CD4-positive, alpha-beta T cell treated with Interleukin-1 beta for 1 hour (primary cell): ENCODE measurements at regions not wholly inside any gene's neighbourhood (a gene's known extent, or its start where the extent isn't known, plus 50 kb on each side); places are given as distances from the start of the nearest gene placed in this dataset.

Experiments used
- DNase-seq, 2 donors: peaks; one replicate each; pipeline ENCODE4 v3.0.0-alpha.2; 2020 to 2022

DNA sequence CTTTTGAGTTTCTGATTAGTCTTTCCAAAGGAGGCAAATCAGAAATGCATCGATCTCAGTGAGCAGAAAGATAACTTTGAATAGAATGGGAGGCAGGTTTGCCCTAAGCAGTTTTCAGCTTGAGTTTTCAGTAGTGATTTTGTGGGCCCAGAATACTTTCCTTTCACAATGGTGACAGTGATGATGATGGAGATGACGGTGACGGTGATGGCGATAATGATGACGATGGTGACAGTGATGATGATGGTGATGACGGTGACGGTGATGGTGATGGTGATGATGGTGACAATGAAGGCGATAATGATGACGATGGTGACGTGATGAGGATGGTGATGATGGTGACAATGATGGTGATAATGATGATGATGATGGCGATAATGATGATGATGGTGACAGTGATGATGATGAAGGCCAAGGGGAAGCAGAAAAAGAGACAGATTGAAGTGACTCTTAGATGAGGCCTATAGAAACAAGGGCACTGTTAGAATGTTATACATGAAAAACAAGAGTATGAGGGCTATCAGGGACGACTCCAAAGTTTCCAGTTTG, 153.4 kb upstream of the B3GAT1 start:
- no peak for DNase-seq

DNA sequence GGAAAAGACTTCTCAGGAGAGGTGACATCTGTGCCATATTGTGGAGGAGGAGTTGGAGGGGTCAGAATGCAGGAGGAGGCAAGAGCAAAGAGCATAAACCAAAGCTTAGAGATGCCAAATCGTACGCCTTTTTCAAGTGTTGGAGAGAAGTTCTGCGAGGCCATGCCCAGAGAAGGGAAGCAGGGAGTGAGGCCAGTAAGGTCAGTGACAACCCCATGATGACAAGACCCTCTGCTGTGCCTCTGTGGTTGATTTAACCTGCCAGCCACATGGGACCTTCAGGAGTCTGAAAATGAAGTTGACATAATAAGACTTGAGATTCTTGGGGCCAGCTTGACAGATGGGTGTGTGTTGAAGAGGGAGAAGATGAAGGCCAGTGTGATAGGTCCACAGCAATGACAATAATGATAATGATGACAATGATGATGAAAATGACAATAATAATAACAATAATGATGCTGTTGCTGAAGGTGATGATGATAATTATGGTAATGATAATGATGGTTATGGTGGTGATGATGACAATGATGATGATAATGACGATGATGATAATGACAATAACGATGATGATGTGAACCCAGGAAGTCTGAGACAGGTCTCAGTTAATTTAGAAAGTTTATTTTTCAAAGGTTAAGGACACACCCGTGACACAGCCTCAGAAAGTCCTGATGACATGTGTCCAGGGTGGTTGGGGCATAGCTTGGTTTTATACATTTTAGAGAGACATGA, 152.6 kb upstream of the B3GAT1 start:
- DNase-seq = no peak

DNA sequence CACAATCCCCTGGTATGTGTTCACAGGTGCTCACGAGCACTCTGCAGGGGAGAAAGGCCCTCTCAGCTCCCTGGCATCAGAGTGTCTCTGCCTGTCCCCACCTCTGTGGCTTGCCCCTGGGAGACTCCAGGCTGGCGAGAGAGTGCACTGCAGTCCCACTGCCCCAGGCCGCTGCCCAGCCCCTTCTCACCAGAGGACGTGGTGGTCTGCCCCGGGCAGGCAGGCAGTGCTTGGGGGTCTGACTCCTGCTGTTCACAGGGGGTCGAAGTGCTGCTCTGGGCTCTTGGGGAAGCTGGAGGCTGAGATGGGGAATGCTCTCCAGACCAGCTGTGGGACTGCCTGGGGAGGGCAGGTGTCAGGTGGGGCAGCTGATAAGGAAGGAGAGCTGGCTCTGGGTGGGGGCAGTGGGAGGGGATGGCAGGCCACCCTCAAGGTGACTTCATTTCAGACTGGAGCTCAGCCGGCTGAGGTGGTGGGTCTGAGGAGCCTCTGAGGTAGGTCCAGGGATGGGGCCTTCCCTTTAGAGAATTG, 151.0 kb upstream of the B3GAT1 start:
- DNase-seq = no peak

DNA sequence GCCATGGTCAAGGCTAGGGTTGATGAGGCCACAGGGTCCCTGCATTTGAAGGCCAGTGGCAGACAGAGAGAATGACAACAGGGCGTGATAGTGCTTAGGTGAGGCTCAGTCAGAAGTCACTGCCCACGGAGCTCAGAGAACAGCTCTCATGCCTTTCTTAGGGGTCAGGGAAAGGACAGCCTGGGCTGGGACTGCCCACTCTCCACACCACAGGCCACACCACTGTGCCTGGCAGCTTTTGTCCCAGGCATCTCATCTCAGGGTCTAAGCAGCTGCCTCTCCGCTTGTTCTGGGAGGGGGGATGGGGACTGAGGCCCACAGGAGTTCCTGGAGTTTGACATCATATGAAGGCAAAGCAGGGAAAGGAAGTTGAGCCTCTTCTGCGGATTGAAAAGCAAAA, 150.2 kb upstream of the B3GAT1 start:
- no peak for DNase-seq

DNA sequence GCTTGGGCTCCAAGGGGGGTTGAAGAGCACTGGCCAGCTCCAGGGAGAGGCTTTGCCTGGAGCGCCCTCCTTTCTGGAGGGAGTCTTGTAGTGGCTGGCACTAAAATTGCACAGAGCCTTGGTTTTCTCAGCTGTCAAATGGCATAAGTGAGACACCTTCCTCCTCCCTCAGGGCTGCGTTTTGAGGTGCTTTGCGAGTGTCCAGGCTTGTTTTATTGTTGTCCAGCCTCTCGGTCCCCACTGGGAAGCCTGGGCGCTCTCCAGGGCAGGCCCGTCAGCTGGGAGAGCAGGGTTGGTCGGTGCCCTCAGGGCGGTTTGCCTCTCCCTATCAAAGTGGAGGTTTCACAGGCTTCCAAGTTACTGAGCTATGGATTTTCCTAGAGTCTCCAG, 149.3 kb upstream of the B3GAT1 start:
- no peak for DNase-seq

DNA sequence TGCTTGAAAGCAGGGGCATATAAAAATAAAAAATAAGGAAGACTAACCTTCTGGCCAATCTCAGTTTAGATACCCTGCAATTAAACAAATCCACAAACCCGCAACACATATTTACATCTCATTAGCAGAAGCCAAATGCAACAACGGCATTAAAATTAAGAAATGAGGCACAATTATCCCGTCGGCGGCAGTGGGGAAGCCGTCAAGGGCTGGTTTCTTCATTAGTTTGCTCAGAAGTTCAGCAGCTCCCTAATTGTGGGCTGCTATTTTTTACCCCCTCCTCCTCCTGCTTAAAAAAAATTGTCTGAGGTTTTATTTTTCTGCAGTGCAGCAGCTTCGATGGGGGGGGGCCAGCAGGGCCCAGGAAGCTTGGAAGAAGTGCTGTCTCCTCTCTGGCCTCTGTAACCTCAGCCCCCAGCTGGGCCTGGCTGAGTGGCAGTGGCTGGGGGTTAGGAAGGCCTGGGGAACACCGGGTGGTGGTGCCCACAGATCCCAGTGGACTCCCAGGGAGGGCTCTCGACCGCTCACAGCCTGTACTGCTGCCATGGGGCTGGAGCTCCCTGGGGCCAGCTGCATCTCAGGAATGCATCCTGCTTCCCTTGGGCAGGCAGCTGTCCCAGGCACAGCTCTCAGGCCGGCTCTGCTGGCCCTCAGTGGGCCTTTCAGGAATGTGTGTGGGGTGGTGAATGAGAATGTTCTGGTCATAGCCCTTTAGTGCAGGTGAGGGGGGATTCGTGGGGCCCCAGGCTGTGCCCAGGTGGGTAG, 148.7 kb upstream of the B3GAT1 start:
- no peak for DNase-seq

DNA sequence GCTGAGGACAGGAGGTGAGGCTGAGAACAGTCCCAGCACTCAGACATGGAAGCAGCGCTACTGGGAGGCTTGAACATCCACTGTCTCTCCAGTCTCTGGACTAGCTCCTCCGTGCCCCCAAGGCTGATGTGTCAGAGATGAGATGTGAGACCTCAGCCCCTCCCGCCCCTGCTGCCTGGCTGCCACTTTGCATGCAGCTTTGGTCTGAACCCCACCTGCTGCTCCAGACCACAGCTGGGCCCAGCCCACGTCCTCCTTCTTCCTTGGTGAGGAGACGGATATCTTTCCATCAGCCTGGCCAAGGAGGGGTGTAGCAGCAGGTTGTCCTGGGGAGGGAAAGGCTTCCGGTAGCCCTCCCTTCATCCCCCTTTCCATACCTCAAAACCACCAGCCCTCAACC, 148.0 kb upstream of the B3GAT1 start:
- no peak for DNase-seq

DNA sequence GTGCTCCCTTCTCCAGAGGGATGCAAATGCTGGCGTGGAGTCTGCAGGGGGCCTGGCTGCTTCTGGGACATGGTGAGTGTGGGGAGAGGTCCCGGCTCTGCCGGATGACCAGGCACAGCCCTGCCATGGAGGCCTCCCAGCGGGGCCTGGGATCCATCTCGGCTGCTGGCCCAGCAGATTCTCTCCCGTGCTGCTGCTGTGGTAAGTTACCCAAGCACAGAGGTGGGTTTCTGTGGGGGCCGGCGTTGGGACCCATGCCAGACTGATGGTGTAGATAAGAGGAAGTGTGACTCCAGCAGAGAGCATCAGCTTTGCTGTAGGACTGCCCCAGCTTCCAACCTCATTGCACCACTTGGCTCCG, 147.5 kb upstream of the B3GAT1 start:
- no peak for DNase-seq

DNA sequence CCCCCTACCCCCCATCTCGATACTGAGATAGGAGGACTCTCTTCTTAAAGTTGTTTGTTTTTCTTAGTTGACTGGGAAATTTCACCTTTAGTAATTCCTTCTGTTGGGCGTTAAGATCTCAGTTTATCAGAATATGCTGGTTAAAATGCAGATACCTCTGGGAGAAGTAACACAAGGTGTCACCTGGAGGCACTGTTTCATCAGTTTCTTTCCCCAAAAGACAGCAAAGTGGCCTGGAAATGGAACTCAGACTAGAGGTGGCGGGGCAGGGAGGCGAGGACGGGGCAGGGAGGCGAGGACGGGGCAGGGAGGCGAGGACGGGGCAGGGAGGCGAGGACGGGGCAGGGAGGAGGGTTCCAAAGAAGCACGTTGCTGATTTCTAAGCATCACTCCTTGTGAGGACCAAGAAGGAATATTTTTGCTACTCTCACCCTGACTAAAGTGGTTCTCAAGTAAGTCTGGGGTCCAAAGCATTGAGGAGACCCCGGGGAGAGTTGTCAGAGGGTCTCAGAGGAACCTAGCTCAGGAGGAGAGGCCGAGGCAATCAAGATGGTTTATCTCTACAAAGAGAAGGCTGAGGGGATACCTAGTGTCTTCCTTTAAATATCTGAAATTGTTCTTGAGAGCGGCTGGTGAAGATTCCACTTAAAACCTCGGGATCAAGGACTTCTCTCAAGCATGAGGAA, 147.0 kb upstream of the B3GAT1 start:
- DNase-seq = no peak

DNA sequence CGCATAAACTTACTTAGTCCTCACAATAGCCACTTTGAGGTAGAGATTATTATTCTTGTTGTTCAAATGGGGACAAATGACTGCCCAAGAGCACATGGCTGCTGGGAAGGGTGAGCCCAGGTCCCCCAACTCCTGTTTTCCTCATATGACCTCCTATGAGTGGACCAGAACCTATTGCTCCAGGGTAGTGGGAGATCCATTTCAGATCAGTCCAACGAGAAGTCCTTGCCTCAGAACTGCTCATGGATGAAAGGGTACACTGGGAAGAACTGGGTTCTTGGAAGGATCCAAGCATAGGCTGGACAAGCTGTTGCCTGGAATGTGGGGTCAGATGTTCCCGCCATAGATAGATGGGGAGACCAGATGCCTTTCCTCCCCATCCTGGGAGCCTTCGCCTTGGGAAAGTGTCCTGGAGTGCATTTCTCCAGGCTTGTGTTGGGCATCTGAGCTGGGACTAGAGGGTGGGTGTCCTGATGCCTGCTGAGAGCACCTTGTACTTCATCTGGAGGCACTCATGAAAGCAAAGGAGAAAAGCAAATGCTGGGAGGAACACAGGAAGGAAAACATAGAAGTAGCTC, 146.3 kb upstream of the B3GAT1 start:
- DNase-seq = no peak

DNA sequence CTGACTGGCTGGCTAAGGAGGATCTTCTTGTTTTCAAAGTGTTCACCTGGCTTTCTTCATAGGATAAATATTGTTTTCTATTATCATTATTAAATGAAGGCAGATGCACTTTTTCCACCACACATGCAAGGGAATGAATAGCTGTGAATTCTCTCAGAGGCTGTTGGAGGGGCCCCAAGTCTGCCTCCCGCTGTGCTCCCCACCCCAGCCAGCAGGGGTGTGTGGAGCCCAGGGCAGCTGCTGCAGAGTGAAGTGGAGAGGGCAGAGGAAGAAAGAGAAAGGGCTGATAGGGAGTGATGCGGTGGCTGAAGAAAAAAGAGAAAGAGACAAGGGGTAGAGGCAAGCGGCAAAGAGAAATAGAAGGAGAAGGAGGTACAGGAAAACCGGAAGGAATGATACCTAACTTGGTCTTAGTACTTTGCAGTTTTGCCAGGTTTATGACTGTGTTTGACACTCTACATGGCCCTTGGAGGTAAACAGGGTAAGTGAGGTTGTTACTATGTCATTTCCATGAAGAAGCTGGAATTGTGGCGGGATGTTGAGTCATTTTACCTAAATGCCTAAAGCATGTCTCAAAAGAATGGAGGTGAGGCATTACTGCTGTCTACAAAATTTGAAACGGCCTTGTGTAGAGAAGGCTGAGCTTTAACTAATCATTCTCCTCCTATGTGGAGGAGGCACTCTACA, 145.7 kb upstream of the B3GAT1 start:
- DNase-seq = no peak

DNA sequence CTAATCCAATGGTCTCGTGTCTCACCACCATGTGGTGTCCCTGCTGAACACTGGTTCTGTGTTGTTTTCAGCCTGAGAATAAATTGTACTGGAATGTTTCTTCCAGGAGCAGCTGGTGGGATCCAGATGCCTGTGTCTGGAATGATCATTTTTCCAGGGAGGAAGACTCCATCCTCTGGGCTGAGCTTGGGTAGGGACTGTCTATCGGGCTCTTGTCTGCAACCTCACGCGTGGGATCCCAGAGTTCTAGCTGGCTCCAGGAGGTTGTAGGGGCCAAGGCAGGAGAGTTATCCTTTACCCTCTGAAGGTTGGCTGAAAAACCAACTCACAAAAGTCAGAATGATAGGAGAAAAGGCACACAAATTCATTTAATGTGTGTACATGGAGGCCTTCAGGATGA, 144.1 kb upstream of the B3GAT1 start:
- no peak for DNase-seq

DNA sequence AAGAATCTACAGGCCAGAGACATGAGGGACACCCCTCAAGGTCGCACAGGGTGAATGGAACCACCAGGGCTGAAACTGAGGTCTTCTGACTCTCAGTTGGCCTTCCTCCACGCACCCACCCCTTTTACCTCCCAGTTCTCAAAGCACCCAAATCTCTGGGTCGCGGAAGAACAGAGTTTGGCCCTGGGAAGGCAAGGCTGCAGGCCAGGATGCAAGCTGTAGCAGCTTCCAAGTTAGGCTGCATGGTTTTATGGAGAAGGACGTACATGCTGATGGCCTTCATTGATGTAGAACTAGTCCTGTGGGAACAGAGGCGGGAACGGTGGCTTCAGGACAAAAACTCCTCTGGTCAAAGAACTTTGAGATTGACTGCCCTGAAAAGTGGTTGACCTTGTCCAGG, 143.5 kb upstream of the B3GAT1 start:
- no peak for DNase-seq

DNA sequence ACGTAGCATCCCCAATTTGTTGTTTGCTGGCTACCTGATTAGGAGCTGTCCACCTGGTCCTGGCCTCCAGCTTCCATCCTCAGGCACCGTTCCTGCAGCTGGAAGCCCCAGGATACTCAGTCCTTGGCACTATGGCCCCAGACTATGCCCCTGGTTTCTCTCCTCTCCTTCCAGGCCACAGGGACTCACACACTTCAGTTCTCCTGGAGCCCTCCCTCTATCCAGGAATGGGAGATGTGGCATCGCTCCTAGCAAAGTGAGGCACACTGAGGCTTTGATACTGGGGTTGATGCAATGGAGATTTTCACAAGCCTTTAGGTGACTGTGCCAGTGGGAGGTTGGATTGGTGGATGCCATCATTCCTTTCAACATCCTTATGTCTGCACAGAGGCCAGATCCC, 142.8 kb upstream of the B3GAT1 start:
- DNase-seq = no peak

DNA sequence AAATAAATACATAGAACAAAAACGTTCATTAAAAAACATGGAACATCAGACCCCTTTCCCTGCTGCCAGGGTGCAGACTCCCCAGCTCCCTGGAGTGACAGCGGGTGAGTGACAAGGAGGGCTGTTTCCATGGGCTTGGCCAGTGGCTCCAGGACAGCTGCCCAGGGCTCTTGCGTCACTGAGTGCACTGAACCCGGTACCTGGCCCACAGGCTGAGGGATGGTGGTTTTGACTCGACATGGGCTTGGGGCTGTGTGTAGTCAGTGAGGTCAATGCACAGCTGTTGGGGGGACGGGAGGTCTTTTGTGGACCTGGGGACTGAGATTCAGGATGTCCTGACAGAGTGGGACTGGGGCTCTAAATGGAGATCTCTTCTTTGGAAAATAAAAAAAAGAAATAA, 142.1 kb upstream of the B3GAT1 start:
- DNase-seq = no peak

DNA sequence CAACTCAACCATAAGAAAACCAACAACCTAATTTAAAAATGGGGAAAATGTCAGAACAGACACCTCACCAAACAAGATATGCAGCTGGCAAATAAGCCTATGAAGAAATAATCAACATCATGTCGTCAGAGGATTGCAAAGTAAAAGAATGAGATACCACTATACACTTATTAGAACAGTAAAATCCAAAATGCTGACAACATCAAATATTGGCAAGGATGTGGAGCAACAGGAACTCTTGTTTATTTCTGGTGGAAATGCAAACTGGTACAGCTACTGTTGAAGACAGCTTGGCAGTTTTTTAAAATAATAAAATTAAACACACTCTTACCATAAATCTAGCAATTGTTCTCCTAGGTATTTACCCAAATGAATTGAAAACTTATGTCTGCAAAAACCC, 140.7 kb upstream of the B3GAT1 start:
- DNase-seq = no peak

DNA sequence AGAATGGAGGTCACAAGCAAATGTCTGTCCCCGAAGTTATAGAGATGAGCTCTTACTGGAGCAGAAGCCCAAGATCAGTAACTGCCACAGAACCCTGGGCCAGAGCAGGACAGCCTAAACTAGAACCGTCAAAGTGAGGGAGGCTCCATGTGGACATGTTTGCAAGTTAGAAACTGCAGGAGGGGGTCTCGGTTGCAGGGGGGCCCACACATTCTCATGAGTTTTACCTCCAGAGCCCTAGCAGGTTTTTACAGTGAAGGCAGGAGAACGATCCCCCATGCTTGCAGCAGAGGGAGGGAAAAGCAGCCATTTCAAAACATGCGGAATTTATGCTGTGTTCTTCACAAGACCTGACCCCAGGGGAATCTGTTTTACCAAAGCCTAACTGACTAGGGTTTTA, 133.5 kb upstream of the B3GAT1 start:
- DNase-seq = no peak

DNA sequence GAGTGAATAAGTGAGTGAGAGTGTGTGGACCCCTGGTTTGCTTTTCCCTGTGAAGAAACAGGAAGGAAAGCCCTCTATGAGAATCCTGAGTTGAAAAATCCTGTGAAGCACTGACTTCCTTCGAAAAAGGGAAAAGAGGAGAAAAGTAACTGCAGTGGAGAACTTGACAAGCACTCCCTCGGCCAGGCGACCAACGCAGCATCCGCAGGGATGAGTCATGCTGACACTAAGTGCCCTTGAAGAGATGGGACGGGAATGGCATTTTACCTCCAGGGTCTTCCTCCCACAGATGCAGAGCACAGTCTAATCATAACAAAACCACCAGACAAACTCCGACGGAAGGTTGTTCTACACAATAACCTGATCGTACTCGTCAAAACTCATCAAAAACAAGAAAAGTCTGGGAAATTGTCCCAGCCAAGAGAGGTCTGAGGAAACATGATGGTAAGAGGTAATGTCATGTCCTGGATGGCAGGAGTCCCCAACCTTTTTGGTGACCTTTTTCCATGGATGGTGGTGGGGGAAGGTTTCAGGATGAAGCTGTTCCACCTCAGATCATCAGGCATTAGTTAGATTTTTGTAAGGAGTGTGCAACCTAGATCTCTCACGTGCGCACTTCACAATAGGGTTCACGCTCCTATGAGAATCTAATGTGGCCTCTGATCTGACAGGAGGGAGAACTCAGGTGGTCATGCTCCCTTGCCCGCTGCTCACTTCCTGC, 132.2 kb upstream of the B3GAT1 start:
- DNase-seq = no peak

DNA sequence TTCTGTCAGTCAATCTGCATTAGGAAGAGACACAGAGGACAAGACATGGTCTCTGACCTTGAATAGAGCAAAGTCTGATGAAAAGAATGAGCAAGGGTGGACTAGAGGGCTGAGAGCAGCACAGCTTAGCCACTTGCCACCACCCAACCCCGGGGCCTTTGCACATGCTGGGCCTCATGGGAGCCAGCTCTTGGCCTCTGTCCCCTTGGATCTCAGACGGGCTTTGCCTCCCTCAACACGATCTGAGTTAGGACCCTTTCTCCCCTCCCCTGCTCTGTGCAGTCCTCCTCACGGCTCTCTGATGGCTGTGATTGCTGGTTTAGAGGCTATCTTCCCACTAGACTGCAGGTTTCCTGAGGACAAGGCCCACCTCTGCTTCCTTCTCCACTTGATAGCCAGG, 131.6 kb upstream of the B3GAT1 start:
- no peak for DNase-seq

DNA sequence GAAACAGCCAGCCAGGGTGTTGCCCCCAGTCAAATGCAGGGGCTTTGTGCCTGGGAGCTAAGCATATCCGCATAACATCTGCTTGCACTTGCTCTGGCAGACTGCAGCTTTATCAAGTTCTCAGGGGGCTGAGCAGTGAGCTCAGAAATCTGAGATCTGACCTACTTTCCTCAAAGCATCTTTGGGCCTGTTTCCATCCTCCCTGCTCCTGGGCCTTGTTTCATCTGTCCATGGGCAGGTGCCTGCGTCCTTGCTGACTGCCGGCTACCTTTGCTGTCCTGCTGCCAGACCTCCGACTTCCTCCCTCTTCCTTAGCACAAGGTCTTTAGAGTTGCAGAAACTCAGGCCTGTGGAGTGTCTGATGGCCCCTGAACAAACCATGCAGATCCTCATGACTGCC, 131.2 kb upstream of the B3GAT1 start:
- DNase-seq = no peak

DNA sequence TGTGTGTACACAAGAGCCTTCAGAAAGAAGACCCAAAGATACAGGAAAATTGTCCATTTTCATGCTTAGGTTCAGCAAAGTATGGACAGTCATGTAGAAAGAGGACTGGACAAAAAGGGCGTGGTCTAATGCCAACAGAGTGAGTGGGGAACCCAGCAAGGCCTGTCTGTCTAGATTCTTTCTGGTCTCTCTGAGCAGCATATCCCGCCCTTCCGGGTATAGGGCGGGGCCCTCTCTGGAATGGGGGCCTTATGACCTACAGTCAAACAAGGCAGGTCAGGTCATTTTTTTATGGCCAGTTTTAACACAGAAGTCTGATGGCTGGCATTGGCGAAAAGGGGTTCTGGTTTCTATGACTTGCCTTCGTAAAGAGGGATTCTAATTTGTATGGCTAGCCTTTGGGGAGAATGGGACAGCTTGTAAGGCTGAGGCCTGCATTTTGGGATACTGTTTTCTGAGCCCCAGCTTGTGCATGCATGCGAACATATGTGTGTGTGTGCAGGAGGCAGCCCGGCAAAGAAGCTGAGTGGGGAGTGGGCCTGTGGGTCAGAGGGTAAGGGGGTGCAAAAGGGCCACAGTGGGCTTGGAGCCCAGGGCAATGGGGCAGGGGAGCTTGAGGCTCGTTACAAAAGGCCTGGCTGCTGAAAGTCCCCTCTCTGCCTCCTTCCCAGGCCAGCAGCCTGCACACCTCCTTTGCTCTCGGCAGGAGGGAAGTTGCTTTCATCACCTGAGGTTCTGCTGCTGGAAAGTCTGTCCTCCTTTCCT, 130.5 kb upstream of the B3GAT1 start:
- no peak for DNase-seq
